ENCODE measurements at regions not wholly inside any gene's neighbourhood (a gene's known extent, or its start where the extent isn't known, plus 50 kb on each side); places are given as distances from the start of the nearest gene placed in this dataset.

DNA sequence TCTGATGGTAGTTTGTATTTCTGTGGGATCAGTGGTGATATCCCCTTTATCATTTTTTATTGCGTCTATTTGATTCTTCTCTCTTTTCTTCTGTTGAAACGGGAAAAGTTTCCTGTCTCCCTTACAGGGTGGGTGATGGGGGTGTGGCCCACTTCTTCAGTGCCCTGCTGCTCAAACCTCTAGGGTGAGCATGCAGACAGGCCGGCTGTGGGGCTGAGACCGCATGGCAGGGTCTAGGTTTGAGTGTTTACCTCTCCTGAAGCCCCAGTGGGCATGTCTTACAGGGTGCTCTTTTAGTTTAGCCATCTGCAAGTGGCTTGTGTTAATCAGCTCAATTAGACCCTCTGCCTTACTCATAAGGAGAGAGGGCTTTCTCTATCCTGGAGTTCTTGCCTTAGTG, 450.0 kb upstream of the EPHA3 start:
- TF ChIP-seq, protein P1, sequence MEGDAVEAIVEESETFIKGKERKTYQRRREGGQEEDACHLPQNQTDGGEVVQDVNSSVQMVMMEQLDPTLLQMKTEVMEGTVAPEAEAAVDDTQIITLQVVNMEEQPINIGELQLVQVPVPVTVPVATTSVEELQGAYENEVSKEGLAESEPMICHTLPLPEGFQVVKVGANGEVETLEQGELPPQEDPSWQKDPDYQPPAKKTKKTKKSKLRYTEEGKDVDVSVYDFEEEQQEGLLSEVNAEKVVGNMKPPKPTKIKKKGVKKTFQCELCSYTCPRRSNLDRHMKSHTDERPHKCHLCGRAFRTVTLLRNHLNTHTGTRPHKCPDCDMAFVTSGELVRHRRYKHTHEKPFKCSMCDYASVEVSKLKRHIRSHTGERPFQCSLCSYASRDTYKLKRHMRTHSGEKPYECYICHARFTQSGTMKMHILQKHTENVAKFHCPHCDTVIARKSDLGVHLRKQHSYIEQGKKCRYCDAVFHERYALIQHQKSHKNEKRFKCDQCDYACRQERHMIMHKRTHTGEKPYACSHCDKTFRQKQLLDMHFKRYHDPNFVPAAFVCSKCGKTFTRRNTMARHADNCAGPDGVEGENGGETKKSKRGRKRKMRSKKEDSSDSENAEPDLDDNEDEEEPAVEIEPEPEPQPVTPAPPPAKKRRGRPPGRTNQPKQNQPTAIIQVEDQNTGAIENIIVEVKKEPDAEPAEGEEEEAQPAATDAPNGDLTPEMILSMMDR (IDR thresholded peaks at IDR 0.05) = no peak
- no peak for TF ChIP-seq POLR2AphosphoS5 (IDR thresholded peaks at IDR 0.05)
